ENCODE measurements at regions not wholly inside any gene's neighbourhood (a gene's known extent, or its start where the extent isn't known, plus 50 kb on each side); places are given as distances from the start of the nearest gene placed in this dataset.

DNA sequence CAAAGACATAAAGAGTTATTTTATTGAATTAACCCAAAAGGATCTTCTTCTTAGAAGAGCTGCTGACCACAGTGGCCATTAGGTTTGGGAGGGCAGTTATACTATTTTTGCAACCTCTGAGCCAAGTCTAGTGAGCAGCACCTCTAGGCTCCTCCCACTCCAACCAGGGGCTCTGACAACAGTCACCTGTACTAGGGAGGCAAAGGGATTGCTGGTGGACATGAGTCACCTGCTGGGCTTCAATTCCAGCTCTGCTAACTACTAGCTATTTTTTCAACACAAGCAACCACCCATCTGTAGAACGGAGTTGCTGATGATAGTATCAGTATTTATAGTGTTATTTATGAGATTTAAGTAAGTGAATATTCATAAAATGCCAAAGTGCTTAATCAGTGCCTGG lies 166.0 kb downstream of the KLHL28 start:
- DNase-seq (ENCODE audit: low read depth, low spot score), result no peak
- H3K4me3 ChIP-seq (ENCODE audit: low read length), result no peak overlapping the region

DNA sequence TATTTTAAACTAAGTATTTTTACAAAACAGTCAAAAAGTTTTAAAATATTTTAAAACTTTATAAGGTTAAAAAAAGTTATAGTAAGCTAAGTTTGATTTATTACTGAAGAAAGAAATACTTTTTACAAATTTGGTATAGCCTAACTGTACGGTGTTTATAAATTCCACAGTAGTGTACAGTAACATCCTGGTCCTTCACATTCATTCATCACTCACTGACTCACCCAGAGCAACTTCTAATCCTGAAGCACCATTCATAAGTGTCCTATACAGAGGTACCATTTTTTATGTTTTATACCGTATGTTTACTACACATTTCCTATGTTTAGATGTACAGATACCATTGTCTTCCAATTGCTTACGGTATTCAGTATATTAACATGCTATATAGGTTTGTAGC lies 170.0 kb downstream of the KLHL28 start:
- H3K4me3 ChIP-seq (ENCODE audit: low read length), result no peak overlapping the region
- DNase-seq (ENCODE audit: low read depth, low spot score), result no peak

DNA sequence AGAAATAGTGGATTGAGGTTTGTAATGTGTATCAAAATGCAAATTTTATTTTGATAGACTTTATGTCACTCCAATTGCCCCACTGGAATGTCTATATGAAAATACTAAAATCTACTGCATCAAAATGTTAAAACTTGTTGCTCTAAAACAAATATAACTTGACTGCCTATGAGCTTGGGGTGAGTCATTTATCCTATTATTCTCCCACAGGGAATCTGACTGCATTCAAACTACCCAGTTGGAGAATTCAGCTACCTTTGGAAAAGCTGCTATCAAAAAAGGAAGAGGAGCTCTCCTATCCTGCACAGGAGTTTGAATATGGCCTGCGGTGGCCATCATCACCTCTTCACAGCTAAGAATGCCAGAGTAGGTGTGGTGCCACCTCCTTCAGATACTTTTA lies 173.1 kb downstream of the KLHL28 start:
- no peak overlapping the region for H3K4me3 ChIP-seq (ENCODE audit: low read length)
- DNase-seq (ENCODE audit: low read depth, low spot score), result no peak

DNA sequence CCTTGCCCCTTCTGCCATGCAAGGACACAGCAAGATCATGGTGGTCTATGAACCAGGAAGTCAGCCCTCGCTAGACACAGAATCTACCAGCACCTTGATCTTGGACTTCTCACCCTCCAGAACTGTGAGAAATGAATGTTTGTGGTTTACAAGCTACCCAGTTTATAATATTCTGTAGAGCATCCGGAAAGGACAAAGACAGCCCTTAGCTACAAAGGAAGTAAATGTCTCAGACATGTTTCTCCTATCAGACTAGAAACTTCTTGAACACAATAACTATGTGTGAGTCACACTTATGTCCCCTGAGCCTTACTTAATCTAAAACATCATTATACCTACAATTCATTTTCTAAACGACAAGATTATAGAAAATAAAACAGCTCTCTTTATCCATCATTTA lies 176.7 kb downstream of the KLHL28 start:
- no peak overlapping the region for H3K4me3 ChIP-seq (ENCODE audit: low read length)
- DNase-seq (ENCODE audit: low read depth, low spot score), result no peak

DNA sequence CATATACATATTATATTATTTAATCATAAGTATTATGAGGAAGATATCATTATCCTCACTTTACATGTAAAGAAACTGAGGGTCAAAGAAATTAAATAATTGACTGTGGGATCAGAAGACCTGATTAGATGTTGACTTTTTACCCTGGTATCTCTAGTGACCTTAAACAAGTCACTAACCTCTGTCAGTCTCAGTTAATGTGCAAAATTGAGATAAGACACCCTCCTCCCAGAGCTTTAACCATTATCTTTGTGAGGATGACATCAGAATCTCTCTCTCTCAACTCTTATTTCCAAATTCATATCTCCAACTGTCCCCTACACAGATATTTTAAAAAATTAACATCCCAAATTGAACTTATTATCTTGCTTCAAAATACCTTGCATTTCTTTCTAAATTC lies 177.8 kb downstream of the KLHL28 start:
- DNase-seq (ENCODE audit: low read depth, low spot score), result no peak
- H3K4me3 ChIP-seq (ENCODE audit: low read length), result no peak overlapping the region

DNA sequence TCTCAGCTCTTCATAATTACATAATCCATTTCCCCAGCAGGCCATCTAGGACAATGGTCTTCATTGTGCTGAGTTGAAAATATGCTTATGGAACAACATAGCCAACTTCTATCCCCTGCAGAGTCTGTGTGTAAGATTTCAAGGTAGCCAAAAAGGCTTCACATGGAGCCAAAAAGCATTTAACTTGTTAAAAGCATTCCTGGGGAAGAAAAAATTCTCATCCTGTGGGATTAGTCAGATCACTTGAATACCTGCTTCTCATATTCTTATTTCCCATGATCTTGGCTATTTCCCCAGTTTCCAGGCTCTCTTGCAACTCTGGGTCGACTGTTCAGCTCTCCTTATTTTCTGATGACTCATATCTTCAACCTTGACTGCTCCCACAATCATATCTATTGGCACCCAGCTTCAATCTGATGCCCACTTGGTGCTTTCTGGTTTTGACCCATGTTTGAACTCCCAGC lies 178.9 kb downstream of the KLHL28 start:
- H3K4me3 ChIP-seq (ENCODE audit: low read length), result no peak overlapping the region
- DNase-seq (ENCODE audit: low read depth, low spot score), result no peak

DNA sequence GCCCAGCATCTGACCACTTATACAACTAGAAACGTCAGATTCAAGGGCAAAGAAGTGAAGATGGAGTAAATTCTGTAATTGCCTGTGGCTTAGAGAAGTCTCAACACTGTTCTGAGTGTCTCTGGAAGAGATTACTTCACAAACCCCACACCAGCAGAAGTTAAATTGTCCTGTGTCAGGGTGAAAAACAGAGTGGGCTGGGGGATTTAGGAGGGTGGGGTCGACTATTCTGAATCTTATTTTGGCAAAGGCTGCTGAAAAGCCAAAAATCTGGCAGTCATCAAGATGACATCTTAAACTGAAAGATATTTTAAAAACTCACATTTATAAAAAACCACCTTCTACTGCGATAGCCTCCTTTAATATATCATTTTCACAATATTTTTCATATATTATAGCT lies 180.8 kb downstream of the KLHL28 start:
- no peak overlapping the region for H3K4me3 ChIP-seq (ENCODE audit: low read length)
- DNase-seq (ENCODE audit: low read depth, low spot score), result no peak

DNA sequence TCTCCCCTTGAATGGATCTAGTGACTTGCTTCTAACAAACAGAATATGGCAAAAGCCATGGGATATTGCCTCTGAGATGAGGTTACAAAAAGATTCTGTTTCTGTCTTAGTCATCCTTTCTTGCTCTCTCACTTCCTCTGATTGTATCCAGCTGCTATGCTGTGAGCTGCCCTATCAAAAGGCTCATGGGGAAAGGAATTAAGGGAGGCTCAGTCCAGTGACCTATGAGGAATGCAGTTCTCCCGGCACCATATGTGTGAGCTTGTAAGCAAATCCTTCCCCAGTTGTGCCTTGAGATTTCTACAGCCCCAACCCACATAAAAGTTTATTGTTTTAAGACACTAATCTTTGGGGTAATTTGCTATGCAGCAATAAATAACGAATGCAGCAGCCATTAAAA lies 183.1 kb downstream of the KLHL28 start:
- H3K4me3 ChIP-seq (ENCODE audit: low read length), result no peak overlapping the region
- DNase-seq (ENCODE audit: low read depth, low spot score), result no peak

DNA sequence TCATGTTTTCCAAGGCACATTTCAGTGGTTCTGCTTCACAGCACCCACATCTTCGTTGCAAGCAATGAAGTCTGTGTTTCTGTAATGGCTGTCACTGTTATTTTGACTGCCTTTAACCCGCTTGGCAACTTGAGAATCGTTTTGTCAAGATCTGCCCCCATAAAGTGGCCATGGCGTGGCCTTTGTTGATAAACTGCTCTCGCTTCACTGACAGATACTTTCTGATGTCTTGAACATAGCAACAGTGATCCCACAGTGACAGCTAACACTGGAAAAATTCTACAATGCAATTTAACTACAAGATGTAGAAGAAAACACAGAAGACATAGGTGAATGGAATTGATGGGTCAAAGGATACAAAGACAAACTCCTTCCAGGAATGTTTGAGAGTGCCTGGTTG lies 184.2 kb downstream of the KLHL28 start:
- H3K4me3 ChIP-seq (ENCODE audit: low read length), result no peak overlapping the region
- no peak for DNase-seq (ENCODE audit: low read depth, low spot score)

DNA sequence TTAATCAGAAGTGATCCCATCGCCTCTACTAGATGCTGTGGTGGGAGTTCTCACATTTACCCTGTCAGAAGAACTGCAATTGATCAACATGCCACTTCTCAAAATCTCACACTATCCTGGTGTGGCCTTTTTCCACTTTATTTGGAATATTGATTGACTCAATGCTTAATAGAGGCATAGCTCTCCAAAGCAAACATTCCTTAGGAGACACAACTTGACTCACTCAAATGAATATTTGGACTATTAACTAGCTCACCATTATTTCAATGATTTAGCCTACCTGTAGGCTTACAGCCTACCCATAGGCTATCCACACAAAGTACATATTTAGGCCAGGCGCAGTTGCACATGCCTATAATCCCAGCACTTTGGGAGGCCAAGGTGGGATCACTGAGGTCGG lies 186.5 kb downstream of the KLHL28 start:
- no peak overlapping the region for H3K4me3 ChIP-seq (ENCODE audit: low read length)

DNA sequence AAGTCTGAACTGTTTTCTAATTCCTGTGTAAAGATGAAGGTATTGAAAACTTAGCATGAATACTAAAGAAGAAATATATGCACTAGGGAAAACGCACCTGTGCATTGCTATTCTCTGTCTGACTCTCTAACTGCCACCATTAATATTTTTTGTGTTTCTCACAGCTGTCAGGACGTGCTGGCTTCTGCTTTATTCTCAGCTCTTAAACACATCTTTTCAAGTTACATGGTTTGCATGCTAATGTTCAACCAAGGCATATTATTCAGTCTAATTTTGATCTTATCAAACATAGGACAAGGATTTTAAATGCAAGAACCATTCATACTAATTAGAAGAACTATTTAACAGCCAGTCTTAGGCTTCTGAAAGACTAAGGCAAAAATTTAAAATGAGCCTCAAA lies 187.4 kb downstream of the KLHL28 start:
- DNase-seq (ENCODE audit: low read depth, low spot score), result no peak
- H3K4me3 ChIP-seq (ENCODE audit: low read length), result no peak overlapping the region

More for the DNA sequence above, 186.5 kb downstream of the KLHL28 start:
- DNase-seq (ENCODE audit: low read depth, low spot score), result no peak

DNA sequence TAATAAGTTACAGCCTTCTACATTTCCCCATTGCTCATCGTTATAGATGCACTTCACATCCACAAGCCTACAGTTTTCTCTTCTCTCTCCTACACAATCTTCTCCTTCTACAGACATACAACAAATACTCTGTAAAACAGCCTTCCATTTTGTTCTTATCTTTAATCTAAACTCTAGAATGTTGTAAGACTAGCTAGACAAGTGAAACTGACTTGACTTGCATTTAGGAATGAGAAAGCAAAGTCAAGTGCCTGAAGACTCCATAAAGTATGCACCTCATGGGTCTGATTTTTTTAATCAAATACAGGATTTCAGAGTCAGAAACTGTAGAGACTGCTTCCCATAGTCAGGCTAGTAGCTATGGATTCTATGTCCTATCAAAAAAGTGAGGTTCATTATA lies 190.3 kb downstream of the KLHL28 start:
- H3K4me3 ChIP-seq (ENCODE audit: low read length), result no peak overlapping the region
- no peak for DNase-seq (ENCODE audit: low read depth, low spot score)

DNA sequence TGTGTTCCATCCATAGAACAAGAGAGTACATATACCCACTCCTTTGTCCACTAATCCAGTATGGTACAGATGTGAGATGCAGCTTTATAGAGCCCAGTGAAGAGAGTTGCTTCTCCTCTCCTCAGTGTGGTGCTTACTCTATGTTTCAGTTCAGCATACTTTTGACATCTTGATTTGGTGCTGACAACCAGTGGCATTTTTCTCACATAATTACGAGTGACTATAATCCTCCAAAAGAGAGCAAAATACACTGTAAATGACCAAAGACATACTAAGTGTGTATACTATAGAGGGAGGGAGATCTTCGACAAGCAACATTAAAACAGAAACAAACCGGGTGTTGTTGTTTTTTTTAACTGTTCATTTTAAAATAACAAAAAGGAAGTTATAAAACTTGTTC lies 191.5 kb downstream of the KLHL28 start:
- no peak overlapping the region for H3K4me3 ChIP-seq (ENCODE audit: low read length)
- DNase-seq (ENCODE audit: low read depth, low spot score), result no peak

DNA sequence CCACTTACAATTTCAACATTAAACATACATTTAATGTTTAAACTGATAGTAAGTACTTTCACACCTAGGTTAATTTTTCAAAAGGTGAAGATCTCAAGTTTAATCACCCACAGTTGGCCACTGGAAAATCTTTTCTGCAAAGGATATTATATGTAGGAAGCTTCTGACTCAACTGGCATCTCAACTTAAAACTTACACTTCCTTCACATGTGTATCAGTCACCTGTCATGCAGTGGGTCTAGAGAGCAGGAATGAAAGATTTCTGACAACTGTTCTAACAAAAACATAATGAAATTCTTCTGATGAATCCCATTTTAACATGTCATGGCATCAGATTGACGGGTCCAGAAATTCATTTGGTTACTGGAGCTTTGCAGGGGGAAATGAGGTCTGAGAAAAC lies 192.8 kb downstream of the KLHL28 start:
- H3K4me3 ChIP-seq (ENCODE audit: low read length), result no peak overlapping the region
- no peak for DNase-seq (ENCODE audit: low read depth, low spot score)

DNA sequence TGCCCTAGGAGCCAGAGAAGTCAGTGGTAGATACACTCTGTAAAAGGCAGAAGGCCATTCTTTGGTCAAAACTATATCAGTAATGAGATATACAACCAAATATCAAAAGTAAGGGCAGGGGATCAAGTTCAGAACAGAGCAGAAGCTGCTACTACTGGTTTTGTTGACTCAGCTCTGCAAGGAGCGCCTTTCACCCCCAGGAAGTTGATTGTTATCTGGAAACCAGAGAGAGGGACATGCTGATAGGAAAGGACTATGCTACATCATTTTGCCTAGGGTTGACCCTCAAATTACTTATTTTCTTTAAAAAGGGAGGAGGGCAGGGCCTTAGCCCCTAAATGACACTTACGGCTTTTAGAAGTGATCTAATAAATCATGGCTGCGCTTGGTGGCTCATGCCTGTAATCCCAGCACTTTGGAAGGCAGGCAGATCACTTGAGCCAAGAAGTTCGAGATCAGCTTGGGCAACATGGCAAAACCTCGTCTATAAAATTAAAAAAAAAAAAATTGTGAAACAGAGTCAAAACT lies 194.0 kb downstream of the KLHL28 start:
- DNase-seq (ENCODE audit: low read depth, low spot score), result no peak
- no peak overlapping the region for H3K4me3 ChIP-seq (ENCODE audit: low read length)

DNA sequence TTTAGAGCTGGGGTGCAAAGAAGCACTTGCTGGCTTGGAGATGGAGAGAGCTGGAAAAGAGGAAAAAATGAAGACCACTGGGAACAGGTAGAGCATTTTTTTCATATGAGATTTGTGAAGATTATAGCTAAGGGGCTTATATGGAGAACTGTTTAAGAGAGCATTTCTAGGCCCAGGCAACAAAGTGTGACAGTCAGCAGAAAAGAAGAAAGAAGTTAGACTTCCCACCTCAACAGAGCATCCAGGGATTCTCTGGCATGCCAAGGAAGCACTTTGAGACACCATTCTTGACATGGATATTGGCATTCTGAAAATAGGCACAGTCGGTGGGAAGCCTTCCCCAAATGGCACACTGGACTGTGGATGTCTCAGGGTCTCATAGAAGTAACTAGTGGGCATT lies 195.5 kb downstream of the KLHL28 start:
- DNase-seq (ENCODE audit: low read depth, low spot score), result no peak
- no peak overlapping the region for H3K4me3 ChIP-seq (ENCODE audit: low read length)

DNA sequence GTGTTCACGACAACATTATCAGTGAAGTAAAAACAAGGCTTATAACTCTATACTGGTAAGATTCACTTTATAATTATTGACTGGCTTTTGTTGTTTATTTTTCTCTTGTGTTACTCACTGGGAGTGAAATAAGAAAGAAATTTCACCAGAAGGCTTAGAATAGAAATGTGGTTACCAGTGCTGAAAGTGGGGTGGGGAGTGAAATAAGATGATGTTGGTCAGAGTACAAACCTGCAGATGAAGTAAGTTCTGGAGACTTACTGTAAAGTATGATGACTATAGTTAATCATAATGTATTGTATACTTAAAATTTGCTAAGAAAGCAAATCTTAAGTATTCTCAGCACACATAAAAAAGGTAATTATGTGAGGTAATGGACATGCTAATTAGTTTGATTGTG lies 198.4 kb downstream of the KLHL28 start:
- DNase-seq (ENCODE audit: low read depth, low spot score), result no peak

DNA sequence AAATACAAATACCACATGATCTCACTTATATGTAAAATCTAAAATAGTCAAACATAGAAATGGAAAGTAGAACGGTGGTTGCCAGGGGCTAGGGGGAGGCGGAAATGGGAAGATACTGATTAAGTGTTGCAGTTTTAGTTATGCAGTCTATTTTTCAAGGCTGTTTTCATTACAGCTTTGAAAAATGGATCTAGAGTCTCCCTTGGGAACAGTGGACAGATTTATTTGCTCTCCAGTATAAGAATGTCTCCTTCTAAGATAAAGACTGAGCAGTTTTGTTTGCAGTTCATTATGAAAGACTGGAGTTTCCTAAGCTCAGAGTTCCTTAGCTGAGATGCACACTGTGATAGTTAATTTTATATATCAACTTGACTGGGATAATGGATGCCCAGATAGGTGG lies 202.5 kb downstream of the KLHL28 start:
- no peak for DNase-seq (ENCODE audit: low read depth, low spot score)
- H3K4me3 ChIP-seq (ENCODE audit: low read length), result no peak overlapping the region

More for the DNA sequence above, 198.4 kb downstream of the KLHL28 start:
- H3K4me3 ChIP-seq (ENCODE audit: low read length), result no peak overlapping the region

DNA sequence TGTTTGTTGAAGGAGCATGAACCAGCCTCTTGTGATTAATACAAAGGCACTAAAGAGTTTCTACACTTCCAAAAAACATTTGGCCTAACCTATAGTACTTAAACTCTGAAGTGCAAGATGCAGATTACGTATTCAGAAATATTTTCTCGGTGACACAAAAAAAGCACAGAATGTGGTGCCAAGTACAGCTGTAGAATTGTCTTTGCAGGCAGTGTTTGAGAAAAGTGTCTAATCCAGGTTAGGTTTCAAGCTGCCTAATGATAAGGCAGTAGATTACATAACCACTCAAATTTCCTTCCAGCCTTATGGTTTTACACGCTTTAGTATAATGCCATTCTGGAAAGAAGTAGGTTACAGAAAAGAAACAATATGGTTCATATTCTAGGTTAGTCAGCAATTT lies 205.2 kb downstream of the KLHL28 start:
- no peak for DNase-seq (ENCODE audit: low read depth, low spot score)
- H3K4me3 ChIP-seq (ENCODE audit: low read length), result no peak overlapping the region

DNA sequence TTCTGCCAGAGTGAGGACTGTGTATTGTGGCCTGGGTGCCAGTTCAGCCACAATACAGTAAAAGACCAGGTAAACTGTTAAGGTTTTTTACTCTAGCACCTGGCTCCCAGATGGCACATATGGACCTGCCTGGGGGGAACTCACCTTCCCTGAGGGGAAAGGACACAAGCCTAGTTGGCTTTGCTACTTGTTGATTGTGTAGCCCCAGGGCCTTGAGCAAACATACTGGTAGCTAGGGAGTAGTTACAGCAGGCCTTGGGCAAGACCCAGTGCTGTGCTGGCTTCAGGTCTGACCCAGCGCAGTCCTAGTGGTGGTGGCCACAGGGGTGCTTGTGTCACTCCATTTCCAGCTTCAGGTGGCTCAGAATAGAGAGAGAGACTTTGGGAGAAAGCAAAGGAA lies 216.4 kb downstream of the KLHL28 start:
- H3K4me3 ChIP-seq (ENCODE audit: low read length), result no peak overlapping the region
- DNase-seq (ENCODE audit: low read depth, low spot score), result no peak

DNA sequence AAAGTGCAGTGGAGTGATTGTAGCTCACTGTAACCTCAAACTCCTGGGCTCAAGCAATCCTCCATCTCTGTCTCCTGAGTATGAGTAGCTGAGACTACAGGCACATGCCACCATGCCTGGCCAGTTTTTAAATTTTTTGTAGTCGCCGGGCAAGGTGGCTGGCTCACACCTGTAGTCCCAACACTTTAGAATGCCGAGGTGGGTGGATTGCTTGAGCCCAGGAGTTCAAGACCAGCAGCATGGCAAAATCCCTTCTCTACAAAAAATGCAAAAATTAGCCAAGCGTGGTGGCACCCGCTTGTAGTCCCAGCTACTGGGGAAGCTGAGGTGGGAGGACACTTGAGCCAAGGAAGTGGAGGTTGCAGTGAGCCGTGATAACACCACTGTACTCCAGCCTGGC lies 219.5 kb downstream of the KLHL28 start:
- no peak overlapping the region for H3K4me3 ChIP-seq (ENCODE audit: low read length)
- no peak for DNase-seq (ENCODE audit: low read depth, low spot score)

DNA sequence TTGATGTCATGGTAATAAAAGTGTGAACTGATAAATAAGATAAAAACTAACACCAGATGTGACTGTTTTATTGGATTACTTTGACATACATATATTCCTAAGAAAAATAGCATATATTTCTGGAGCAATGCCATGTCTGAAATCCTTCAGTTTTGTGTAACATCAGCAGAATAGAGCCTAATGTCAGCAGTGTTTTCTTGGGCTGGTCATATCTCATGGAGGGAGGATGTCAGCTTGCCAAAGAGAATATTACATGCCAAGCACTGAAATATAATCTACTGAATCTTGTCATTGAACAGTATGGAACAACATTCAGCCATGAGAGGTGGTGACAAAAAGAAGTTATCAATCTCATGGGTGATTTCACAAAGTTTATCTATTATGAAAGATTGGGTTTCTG lies 220.3 kb downstream of the KLHL28 start:
- DNase-seq (ENCODE audit: low read depth, low spot score), result no peak

More for the DNA sequence above, 220.3 kb downstream of the KLHL28 start:
- H3K4me3 ChIP-seq (ENCODE audit: low read length), result no peak overlapping the region
